RWPE1 (cell line): ENCODE measurements at regions not wholly inside any gene's neighbourhood (a gene's known extent, or its start where the extent isn't known, plus 50 kb on each side); places are given as distances from the start of the nearest gene placed in this dataset.

ENCODE experiments used
- CTCF ChIA-PET: fragments of 350-600 bp; sonication (Branson Sonifier 250); formaldehyde crosslinking; extraction: SDS; loops from one replicate; lab custom pipeline; 2021; lab: Yijun Ruan, JAX
- POLR2A ChIA-PET: fragments of 400-600 bp; formaldehyde crosslinking; extraction: SDS; loops from one replicate; lab custom pipeline; 2020; ENCODE audit warnings: antibody characterized with exemption; ENCODE audit not compliant: low non-redundant PET; lab: Yijun Ruan, JAX
- DNase-seq: peaks from one replicate; pipeline ENCODE4 v3.0.0; 2012; ENCODE audit warnings: low spot score
- H3K27ac ChIP-seq: fragments of 450-650 bp; 2 replicates; pipeline ENCODE4 v1.5.1; 2017
- TF ChIP-seq, protein P1 (sequence below): fragments of 450-650 bp; conservative IDR thresholded peaks from 2 replicates; pipeline ENCODE4 v1.5.1; 2017; ENCODE audit warnings: low read depth, mild to moderate bottlenecking

DNA sequence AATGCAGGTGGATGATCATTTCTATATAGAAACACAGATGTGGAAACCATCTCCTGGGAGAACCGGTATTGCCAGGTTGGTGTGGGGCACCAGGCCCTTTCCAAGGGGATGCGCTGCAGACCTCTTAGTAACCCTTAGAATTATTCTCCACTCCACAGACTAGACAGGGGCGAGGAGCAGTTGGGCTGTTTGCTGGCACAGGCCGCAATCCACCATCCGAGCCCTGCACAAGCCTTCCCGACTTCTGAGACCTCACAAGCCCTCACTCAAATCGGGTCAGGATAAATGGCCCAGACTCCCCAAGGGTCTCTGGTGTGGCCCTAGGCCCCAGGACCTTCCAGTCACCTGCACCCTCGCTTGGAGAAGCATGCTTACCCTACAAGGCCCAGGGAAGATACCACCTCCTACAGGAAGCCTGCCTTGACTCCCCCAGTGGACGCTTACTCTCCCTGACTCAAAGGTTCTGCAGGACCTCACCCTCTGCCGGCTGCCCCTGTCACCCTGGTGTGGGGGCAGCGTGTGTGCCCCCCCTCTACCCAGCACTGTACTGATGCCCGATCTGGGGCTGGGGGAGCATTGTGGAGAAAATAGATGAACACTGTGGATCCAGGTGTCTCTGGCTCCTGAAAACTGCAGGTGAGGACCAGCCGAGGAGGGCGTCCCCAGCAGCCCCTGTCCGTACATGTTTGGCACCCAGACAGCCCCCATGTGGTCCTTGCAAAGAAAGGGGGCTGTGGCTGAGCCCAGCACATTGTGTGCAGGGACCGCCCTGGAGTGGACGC is 49.8 kb upstream of the ACSF3 start:
- ChIA-PET POLR2A (no interaction called here), CTCF (interaction anchor here (0.6 kb wide), 1 partner anchor 123 kb away, joined by 5 read pairs; no protein-coding TSS in a partner anchor)

More for the DNA sequence above, 49.8 kb upstream of the ACSF3 start:
- TF ChIP-seq, protein P1, sequence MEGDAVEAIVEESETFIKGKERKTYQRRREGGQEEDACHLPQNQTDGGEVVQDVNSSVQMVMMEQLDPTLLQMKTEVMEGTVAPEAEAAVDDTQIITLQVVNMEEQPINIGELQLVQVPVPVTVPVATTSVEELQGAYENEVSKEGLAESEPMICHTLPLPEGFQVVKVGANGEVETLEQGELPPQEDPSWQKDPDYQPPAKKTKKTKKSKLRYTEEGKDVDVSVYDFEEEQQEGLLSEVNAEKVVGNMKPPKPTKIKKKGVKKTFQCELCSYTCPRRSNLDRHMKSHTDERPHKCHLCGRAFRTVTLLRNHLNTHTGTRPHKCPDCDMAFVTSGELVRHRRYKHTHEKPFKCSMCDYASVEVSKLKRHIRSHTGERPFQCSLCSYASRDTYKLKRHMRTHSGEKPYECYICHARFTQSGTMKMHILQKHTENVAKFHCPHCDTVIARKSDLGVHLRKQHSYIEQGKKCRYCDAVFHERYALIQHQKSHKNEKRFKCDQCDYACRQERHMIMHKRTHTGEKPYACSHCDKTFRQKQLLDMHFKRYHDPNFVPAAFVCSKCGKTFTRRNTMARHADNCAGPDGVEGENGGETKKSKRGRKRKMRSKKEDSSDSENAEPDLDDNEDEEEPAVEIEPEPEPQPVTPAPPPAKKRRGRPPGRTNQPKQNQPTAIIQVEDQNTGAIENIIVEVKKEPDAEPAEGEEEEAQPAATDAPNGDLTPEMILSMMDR = no peak
- H3K27ac ChIP-seq = no peak overlapping the region
- no peak for DNase-seq
